Glomerular endothelial cell (primary cell): ENCODE measurements at regions not wholly inside any gene's neighbourhood (a gene's known extent, or its start where the extent isn't known, plus 50 kb on each side); places are given as distances from the start of the nearest gene placed in this dataset.
"Not testable (repeated sequence)": the region's sequence is repeated elsewhere in the genome, so short reads cannot be mapped to it uniquely, and the experiment has no call there.

ENCODE experiments used
- DNase-seq: peaks from one replicate; pipeline ENCODE4 v3.0.0-alpha.2; 2011; ENCODE audit warnings: low read depth, low spot score; ENCODE audit errors: extremely low read depth

- DNase-seq: not testable (repeated sequence)
Measured at GRCh38 chr2:215889240-215889969, 123.9 kb downstream of the MREG start.

- no peak for DNase-seq
Measured at GRCh38 chr2:215888680-215889079, 124.7 kb downstream of the MREG start.

GRCh38 chr2:215887303-215887702 lies 126.0 kb downstream of the MREG start:
- DNase-seq: no peak

- no peak for DNase-seq
Measured at GRCh38 chr2:215886022-215886421, 127.3 kb downstream of the MREG start.

- DNase-seq: no peak
Measured at GRCh38 chr2:215885536-215885935, 127.8 kb downstream of the MREG start.

GRCh38 chr2:215884451-215885087 lies 128.8 kb downstream of the MREG start:
- no peak for DNase-seq

GRCh38 chr2:215883799-215884198 lies 129.6 kb downstream of the MREG start:
- no peak for DNase-seq

GRCh38 chr2:215882689-215883088 lies 130.7 kb downstream of the MREG start:
- DNase-seq: no peak

GRCh38 chr2:215881582-215881981 lies 131.8 kb downstream of the MREG start:
- no peak for DNase-seq

- no peak for DNase-seq
Measured at GRCh38 chr2:215880970-215881369, 132.4 kb downstream of the MREG start.

GRCh38 chr2:215879977-215880940 lies 133.1 kb downstream of the MREG start:
- no peak for DNase-seq

- no peak for DNase-seq
Measured at GRCh38 chr2:215879331-215879730, 134.0 kb downstream of the MREG start.

GRCh38 chr2:215878476-215879063 lies 134.8 kb downstream of the MREG start:
- no peak for DNase-seq

GRCh38 chr2:215876937-215877238 lies 136.5 kb downstream of the MREG start:
- DNase-seq: no peak

GRCh38 chr2:215876139-215876936 lies 137.0 kb downstream of the MREG start:
- no peak for DNase-seq

GRCh38 chr2:215874418-215874817 lies 138.9 kb downstream of the MREG start:
- DNase-seq: no peak

- no peak for DNase-seq
Measured at GRCh38 chr2:215870986-215871385, 142.4 kb downstream of the MREG start.

GRCh38 chr2:215870088-215870490 lies 143.3 kb downstream of the MREG start:
- no peak for DNase-seq

- DNase-seq: no peak
Measured at GRCh38 chr2:215868846-215869543, 144.4 kb downstream of the MREG start.

- no peak for DNase-seq
Measured at GRCh38 chr2:215866606-215867005, 146.7 kb downstream of the MREG start.
